Left renal pelvis (tissue), 4 donors: ENCODE measurements at regions not wholly inside any gene's neighbourhood (a gene's known extent, or its start where the extent isn't known, plus 50 kb on each side); places are given as distances from the start of the nearest gene placed in this dataset.
"Not testable (repeated sequence)": the region's sequence is repeated elsewhere in the genome, so short reads cannot be mapped to it uniquely, and the experiment has no call there.

Experiments used
- DNase-seq, 4 donors: peaks; one replicate each; pipeline ENCODE4 v3.0.0-alpha.2; 2013; ENCODE audit warnings: low read depth in 4 of 4, low spot score in 3 of 4

GRCh38 chr1:96545935-96546656 is 175.5 kb upstream of the PTBP2 start:
- no peak for DNase-seq

GRCh38 chr1:96550061-96550460 is 171.5 kb upstream of the PTBP2 start:
- no peak for DNase-seq

GRCh38 chr1:96552451-96552850 is 169.1 kb upstream of the PTBP2 start:
- no peak for DNase-seq

GRCh38 chr1:96553811-96554210 is 167.8 kb upstream of the PTBP2 start:
- DNase-seq = no peak

GRCh38 chr1:96554364-96554763 is 167.2 kb upstream of the PTBP2 start:
- DNase-seq = no peak

- no peak for DNase-seq
Measured at GRCh38 chr1:96557336-96557735, 164.2 kb upstream of the PTBP2 start.

GRCh38 chr1:96558635-96559034 is 162.9 kb upstream of the PTBP2 start:
- DNase-seq = no peak

GRCh38 chr1:96559181-96559580 is 162.4 kb upstream of the PTBP2 start:
- DNase-seq = no peak

GRCh38 chr1:96559707-96560596 is 161.6 kb upstream of the PTBP2 start:
- DNase-seq = no peak

- no peak for DNase-seq
Measured at GRCh38 chr1:96562094-96562493, 159.5 kb upstream of the PTBP2 start.

GRCh38 chr1:96564401-96564800 is 157.2 kb upstream of the PTBP2 start:
- DNase-seq = not testable (repeated sequence)

- no peak for DNase-seq
Measured at GRCh38 chr1:96565546-96565945, 156.0 kb upstream of the PTBP2 start.

GRCh38 chr1:96568639-96569038 is 152.9 kb upstream of the PTBP2 start:
- no peak for DNase-seq

GRCh38 chr1:96569288-96569687 is 152.3 kb upstream of the PTBP2 start:
- no peak for DNase-seq

GRCh38 chr1:96579636-96580035 is 141.9 kb upstream of the PTBP2 start:
- DNase-seq = no peak

- no peak for DNase-seq
Measured at GRCh38 chr1:96580920-96581319, 140.7 kb upstream of the PTBP2 start.

GRCh38 chr1:96581772-96582171 is 139.8 kb upstream of the PTBP2 start:
- DNase-seq = no peak

GRCh38 chr1:96583903-96584302 is 137.7 kb upstream of the PTBP2 start:
- DNase-seq = no peak

- DNase-seq = no peak
Measured at GRCh38 chr1:96587222-96587621, 134.4 kb upstream of the PTBP2 start.

- DNase-seq = no peak
Measured at GRCh38 chr1:96588416-96588995, 133.1 kb upstream of the PTBP2 start.

- DNase-seq = not testable (repeated sequence)
Measured at GRCh38 chr1:96595530-96595929, 126.1 kb upstream of the PTBP2 start.
